ENCODE measurements at regions not wholly inside any gene's neighbourhood (a gene's known extent, or its start where the extent isn't known, plus 50 kb on each side); places are given as distances from the start of the nearest gene placed in this dataset.

DNA sequence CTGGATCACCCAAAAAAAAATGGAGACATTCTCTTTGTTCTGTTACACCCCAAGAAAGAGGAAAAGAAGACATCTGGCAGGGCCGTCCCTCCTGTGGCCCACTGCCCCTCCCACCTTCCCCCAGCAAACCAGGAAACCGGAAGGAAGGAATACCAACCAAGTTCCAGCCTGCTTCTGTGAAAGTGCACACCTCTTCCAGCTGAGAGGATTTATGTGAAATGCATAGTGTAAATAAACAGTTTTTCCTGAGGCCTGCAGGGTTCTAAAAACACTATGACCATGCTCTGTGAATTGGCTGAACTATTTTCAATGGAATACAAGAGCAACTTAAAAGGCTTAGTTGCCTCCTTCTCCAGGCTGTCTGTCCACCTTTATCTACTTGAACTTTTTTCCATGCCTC lies 50.0 kb upstream of the CHST1 start:
- TF ChIP-seq, protein P1, sequence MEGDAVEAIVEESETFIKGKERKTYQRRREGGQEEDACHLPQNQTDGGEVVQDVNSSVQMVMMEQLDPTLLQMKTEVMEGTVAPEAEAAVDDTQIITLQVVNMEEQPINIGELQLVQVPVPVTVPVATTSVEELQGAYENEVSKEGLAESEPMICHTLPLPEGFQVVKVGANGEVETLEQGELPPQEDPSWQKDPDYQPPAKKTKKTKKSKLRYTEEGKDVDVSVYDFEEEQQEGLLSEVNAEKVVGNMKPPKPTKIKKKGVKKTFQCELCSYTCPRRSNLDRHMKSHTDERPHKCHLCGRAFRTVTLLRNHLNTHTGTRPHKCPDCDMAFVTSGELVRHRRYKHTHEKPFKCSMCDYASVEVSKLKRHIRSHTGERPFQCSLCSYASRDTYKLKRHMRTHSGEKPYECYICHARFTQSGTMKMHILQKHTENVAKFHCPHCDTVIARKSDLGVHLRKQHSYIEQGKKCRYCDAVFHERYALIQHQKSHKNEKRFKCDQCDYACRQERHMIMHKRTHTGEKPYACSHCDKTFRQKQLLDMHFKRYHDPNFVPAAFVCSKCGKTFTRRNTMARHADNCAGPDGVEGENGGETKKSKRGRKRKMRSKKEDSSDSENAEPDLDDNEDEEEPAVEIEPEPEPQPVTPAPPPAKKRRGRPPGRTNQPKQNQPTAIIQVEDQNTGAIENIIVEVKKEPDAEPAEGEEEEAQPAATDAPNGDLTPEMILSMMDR (IDR thresholded peaks at IDR 0.05; ENCODE audit: insufficient read depth, low read depth, low read length): no peak
- TF ChIP-seq EZH2 (IDR thresholded peaks at IDR 0.05; ENCODE audit: insufficient read depth, low read length): no peak
